GM18505 (cell line): ENCODE measurements at regions not wholly inside any gene's neighbourhood (a gene's known extent, or its start where the extent isn't known, plus 50 kb on each side); places are given as distances from the start of the nearest gene placed in this dataset.

ENCODE experiments used
- ATAC-seq: cut with Tn5 transposase; IDR thresholded peaks from one replicate; pipeline ENCODE4 v1.9.1; 2021; ENCODE audit not compliant: unreplicated experiment
- POLR2A ChIP-seq: IDR thresholded peaks from 4 replicates; pipeline ENCODE4 v1.6.1; 2011; ENCODE audit warnings: borderline replicate concordance; ENCODE audit not compliant: insufficient read depth, insufficient read length; ENCODE audit errors: extremely low read depth

- no peak for TF ChIP-seq POLR2A
- no peak for ATAC-seq
Measured at GRCh38 chr3:118479376-118479775, 555.3 kb downstream of the IGSF11 start.

- TF ChIP-seq POLR2A: no peak
- ATAC-seq: peak; percentile 68
Measured at GRCh38 chr3:118480101-118480860, 554.4 kb downstream of the IGSF11 start.

- TF ChIP-seq POLR2A: no peak
Measured at GRCh38 chr3:118485693-118486092, 549.0 kb downstream of the IGSF11 start.

GRCh38 chr3:118487734-118488133 is 546.9 kb downstream of the IGSF11 start:
- no peak for ATAC-seq
- TF ChIP-seq POLR2A: no peak

More at GRCh38 chr3:118485693-118486092, 549.0 kb downstream of the IGSF11 start:
- ATAC-seq: no peak

GRCh38 chr3:118488732-118489131 is 545.9 kb downstream of the IGSF11 start:
- TF ChIP-seq POLR2A: no peak
- ATAC-seq: no peak

- no peak for TF ChIP-seq POLR2A
Measured at GRCh38 chr3:118495206-118495605, 539.4 kb downstream of the IGSF11 start.

GRCh38 chr3:118497274-118497673 is 537.4 kb downstream of the IGSF11 start:
- ATAC-seq: no peak
- TF ChIP-seq POLR2A: no peak

More at GRCh38 chr3:118495206-118495605, 539.4 kb downstream of the IGSF11 start:
- ATAC-seq: no peak

GRCh38 chr3:118501152-118501551 is 533.5 kb downstream of the IGSF11 start:
- no peak for TF ChIP-seq POLR2A
- no peak for ATAC-seq

GRCh38 chr3:118504906-118505305 is 529.7 kb downstream of the IGSF11 start:
- TF ChIP-seq POLR2A: no peak
- no peak for ATAC-seq

GRCh38 chr3:118505784-118506183 is 528.9 kb downstream of the IGSF11 start:
- no peak for ATAC-seq
- TF ChIP-seq POLR2A: no peak

GRCh38 chr3:118511402-118511801 is 523.2 kb downstream of the IGSF11 start:
- no peak for TF ChIP-seq POLR2A
- no peak for ATAC-seq

- no peak for TF ChIP-seq POLR2A
- ATAC-seq: no peak
Measured at GRCh38 chr3:118512301-118512700, 522.3 kb downstream of the IGSF11 start.

GRCh38 chr3:118525077-118525476 is 509.6 kb downstream of the IGSF11 start:
- no peak for ATAC-seq

GRCh38 chr3:118526758-118527513 is 507.7 kb downstream of the IGSF11 start:
- no peak for TF ChIP-seq POLR2A
- peak; percentile 60 for ATAC-seq

More at GRCh38 chr3:118525077-118525476, 509.6 kb downstream of the IGSF11 start:
- no peak for TF ChIP-seq POLR2A
